PC-3 (cell line): ENCODE measurements at regions not wholly inside any gene's neighbourhood (a gene's known extent, or its start where the extent isn't known, plus 50 kb on each side); places are given as distances from the start of the nearest gene placed in this dataset.

Experiments
- ATAC-seq: fragments of 200-7000 bp; cut with Tn5 transposase; 2 replicates; pipeline ENCODE4 v1.9.1; 2020; ENCODE audit warnings: mild to moderate bottlenecking, moderate library complexity
- BruUV-seq: library from RNA; stranded (reverse); fragments of 400-500 nt; replicated peaks from 2 replicates; lab custom pipeline; 2021; lab: Mats Ljungman, UMichigan
- CTCF ChIA-PET: fragments of 300-600 bp; sonication (Branson Sonifier 250); formaldehyde crosslinking; loops from one replicate; lab custom pipeline; 2022; ENCODE audit warnings: antibody characterized with exemption; lab: Charles Lee
- POLR2A ChIA-PET: fragments of 300-600 bp; sonication (Branson Sonifier 250); formaldehyde crosslinking; loops from one replicate; lab custom pipeline; 2022; ENCODE audit warnings: antibody characterized with exemption; ENCODE audit not compliant: unreplicated experiment; lab: Charles Lee
- DNase-seq: peaks from one replicate; pipeline ENCODE4 v3.0.0-alpha.2; 2015
- H2AFZ ChIP-seq: fragments of 300-600 bp; sonication (generic); 2 replicates; pipeline ENCODE4 v1.6.0; 2016; ENCODE audit warnings: antibody characterized with exemption, low read length
- H3F3A ChIP-seq: fragments of 300-600 bp; sonication (generic); one replicate; pipeline ENCODE4 v1.6.0; 2017; ENCODE audit warnings: antibody characterized with exemption, low read length, control low read depth, mild to moderate bottlenecking; ENCODE audit not compliant: unreplicated experiment
- H3K27ac ChIP-seq: fragments of 300-600 bp; sonication (generic); 2 replicates; pipeline ENCODE4 v1.5.1; 2016; ENCODE audit warnings: mild to moderate bottlenecking, low read length
- H3K27me3 ChIP-seq: fragments of 300-600 bp; sonication (generic); 2 replicates; pipeline ENCODE4 v1.6.1; 2016; ENCODE audit warnings: low read length, mixed read lengths
- H3K36me3 ChIP-seq: fragments of 300-600 bp; sonication (generic); 2 replicates; pipeline ENCODE4 v1.6.1; 2016; ENCODE audit warnings: low read depth, mixed run types, low read length, mixed read lengths
- H3K4me1 ChIP-seq: fragments of 300-600 bp; sonication (generic); 2 replicates; pipeline ENCODE4 v1.5.1; 2016; ENCODE audit warnings: low read length; ENCODE audit not compliant: insufficient read depth
- H3K4me2 ChIP-seq: fragments of 300-600 bp; sonication (generic); 2 replicates; pipeline ENCODE4 v1.6.0; 2016; ENCODE audit warnings: low read length
- H3K4me3 ChIP-seq: fragments of 300-600 bp; sonication (generic); 2 replicates; pipeline ENCODE4 v1.5.1; 2016; ENCODE audit warnings: mild to moderate bottlenecking, low read length, mixed read lengths
- H3K79me2 ChIP-seq: fragments of 300-600 bp; sonication (generic); 2 replicates; pipeline ENCODE4 v1.6.1; 2017; ENCODE audit warnings: low read length, mixed read lengths
- H3K9ac ChIP-seq: fragments of 300-600 bp; sonication (generic); 2 replicates; pipeline ENCODE4 v1.6.0; 2016; ENCODE audit warnings: mild to moderate bottlenecking, low read length
- H3K9me2 ChIP-seq: fragments of 300-600 bp; sonication (generic); replicated peaks from 2 replicates; pipeline ENCODE4 v1.6.1; 2016; ENCODE audit warnings: mixed run types, low read length, mixed read lengths
- H3K9me3 ChIP-seq: fragments of 300-600 bp; sonication (generic); 2 replicates; pipeline ENCODE4 v1.6.1; 2016; ENCODE audit warnings: low read length, mixed read lengths
- H4K20me1 ChIP-seq: fragments of 300-600 bp; sonication (generic); 2 replicates; pipeline ENCODE4 v1.6.1; 2016; ENCODE audit warnings: low read length, mixed read lengths
- CTCF ChIP-seq: fragments of 300-600 bp; sonication (generic); conservative IDR thresholded peaks from 2 replicates; pipeline ENCODE4 v1.5.1; 2017; ENCODE audit warnings: antibody characterized with exemption, low read depth, mild to moderate bottlenecking, low read length
- EZH2 ChIP-seq: fragments of 300-600 bp; sonication (generic); IDR thresholded peaks from one replicate; pipeline ENCODE4 v1.6.1; 2017; ENCODE audit warnings: antibody characterized with exemption, mild to moderate bottlenecking, low read length; ENCODE audit not compliant: unreplicated experiment
- EZH2phosphoT487 ChIP-seq: fragments of 300-600 bp; sonication (generic); IDR thresholded peaks from 2 replicates; pipeline ENCODE4 v1.6.1; 2018; ENCODE audit warnings: mild to moderate bottlenecking, antibody characterized with exemption, low read length, borderline replicate concordance
- intact Hi-C: fragments of 100-400 bp; cut with micrococcal nuclease; formaldehyde crosslinking; loops from 2 replicates; pipeline ENCODE4 v1.9.0; 2023

- intact Hi-C loops, result no loop called here
- Histone ChIP-seq H3K9me3 (no peaks in the 10 kb centered on the region), H3F3A (no peaks in the 10 kb centered on the region), H4K20me1 (no peaks in the 10 kb centered on the region), H3K4me1 (no peaks in the 10 kb centered on the region), H3K4me3 (no peak overlapping the region), H2AFZ (no peak overlapping the region), H3K9me2 (no peaks in the 10 kb centered on the region), H3K4me2 (no peak overlapping the region), H3K36me3 (no peaks in the 10 kb centered on the region), H3K9ac (no peak overlapping the region), H3K79me2 (no peaks in the 10 kb centered on the region), H3K27ac (no peak overlapping the region), H3K27me3 (no peaks in the 10 kb centered on the region)
- CTCF ChIA-PET, result no interaction called here
- no peak for ATAC-seq
- no peak for DNase-seq
- TF ChIP-seq CTCF (no peak), EZH2phosphoT487 (no peak), EZH2 (no peak)
- POLR2A ChIA-PET, result no interaction called here
- BruUV-seq, result no TSS peak
Observed at GRCh38 chr6:95946906-95947305, 68.9 kb upstream of the FUT9 start.

- H3K79me2 ChIP-seq, result no peaks in the 10 kb centered on the region
Observed at GRCh38 chr6:95948324-95948723, 67.5 kb upstream of the FUT9 start.

More at GRCh38 chr6:95948324-95948723, 67.5 kb upstream of the FUT9 start:
- H2AFZ ChIP-seq, result peak overlapping the region; percentile 57; the same call in 1 of the 2 replicates
- H3K9me2 ChIP-seq, result no peaks in the 10 kb centered on the region
- no peaks in the 10 kb centered on the region for H3K4me1 ChIP-seq
- ChIA-PET POLR2A (interaction anchor here (0.7 kb wide), 1 partner anchor 98 kb away, joined by 3 read pairs; no protein-coding TSS in a partner anchor), CTCF (no interaction called here)
- H3K27me3 ChIP-seq, result no peaks in the 10 kb centered on the region
- BruUV-seq, result no TSS peak
- ATAC-seq, result no peak
- intact Hi-C loops, result no loop called here
- no peaks in the 10 kb centered on the region for H3K9me3 ChIP-seq
- no peaks in the 10 kb centered on the region for H3K36me3 ChIP-seq
- H3K27ac ChIP-seq, result no peak overlapping the region
- no peak for DNase-seq
- TF ChIP-seq EZH2, result no peak
- TF ChIP-seq CTCF, result no peak
- no peak for TF ChIP-seq EZH2phosphoT487
- peak overlapping the region; percentile 21; the same call in 1 of the 2 replicates for H3K4me3 ChIP-seq
- no peaks in the 10 kb centered on the region for H3F3A ChIP-seq
- no peak overlapping the region for H3K9ac ChIP-seq
- H4K20me1 ChIP-seq, result no peaks in the 10 kb centered on the region
- H3K4me2 ChIP-seq, result peak overlapping the region; percentile 26; the same call in 1 of the 2 replicates
